IMR-90 (cell line): ENCODE measurements at regions not wholly inside any gene's neighbourhood (a gene's known extent, or its start where the extent isn't known, plus 50 kb on each side); places are given as distances from the start of the nearest gene placed in this dataset.

Source experiments
- ATAC-seq: fragments of 200-7000 bp; cut with Tn5 transposase; 2 replicates; pipeline ENCODE4 v1.9.1; 2020; ENCODE audit warnings: low read depth, mild to moderate bottlenecking, moderate library complexity
- BruUV-seq: library from RNA; stranded (reverse); fragments of 400-500 nt; replicated peaks from 2 replicates; lab custom pipeline; 2021; lab: Mats Ljungman, UMichigan
- CTCF ChIA-PET: fragments of 300-600 bp; formaldehyde crosslinking; extraction: SDS; loops from one replicate; lab custom pipeline; 2021; ENCODE audit warnings: antibody characterized with exemption; lab: Yijun Ruan, JAX
- POLR2A ChIA-PET: fragments of 300-600 bp; sonication (Branson Sonifier 250); formaldehyde crosslinking; loops from one replicate; lab custom pipeline; 2022; ENCODE audit warnings: antibody characterized with exemption; ENCODE audit not compliant: unreplicated experiment; lab: Charles Lee
- DNase-seq: peaks from one replicate; pipeline ENCODE4 v3.0.0; 2013
- H2AFZ ChIP-seq: replicated peaks from 2 replicates; pipeline ENCODE3; 2013; ENCODE audit warnings: low read length, mild to moderate bottlenecking; ENCODE audit not compliant: poor library complexity
- H2AK5ac ChIP-seq: 2 replicates; pipeline ENCODE4 v1.6.1; 2013; ENCODE audit warnings: low read depth, low read length, inconsistent platforms
- H2AK9ac ChIP-seq: replicated peaks from 2 replicates; pipeline ENCODE3; 2013; ENCODE audit warnings: mild to moderate bottlenecking, low read depth, low read length, moderate library complexity; ENCODE audit not compliant: poor library complexity
- H2BK120ac ChIP-seq: 2 replicates; pipeline ENCODE4 v1.6.1; 2013; ENCODE audit warnings: low read depth, low read length, inconsistent platforms
- H2BK15ac ChIP-seq: 3 replicates; pipeline ENCODE4 v1.6.1; 2013; ENCODE audit warnings: low read depth, low read length, inconsistent platforms
- H2BK20ac ChIP-seq: 2 replicates; pipeline ENCODE4 v1.6.1; 2013; ENCODE audit warnings: low read depth, mild to moderate bottlenecking, inconsistent platforms, low read length, moderate library complexity
- H2BK5ac ChIP-seq: 2 replicates; pipeline ENCODE4 v1.6.1; 2013; ENCODE audit warnings: mild to moderate bottlenecking, low read depth, low read length, inconsistent platforms; ENCODE audit not compliant: poor library complexity, severe bottlenecking
- H3K14ac ChIP-seq: replicated peaks from 2 replicates; pipeline ENCODE4 v1.6.1; 2013; ENCODE audit warnings: low read depth, low read length, inconsistent platforms
- H3K18ac ChIP-seq: 2 replicates; pipeline ENCODE4 v1.6.1; 2013; ENCODE audit warnings: low read depth, low read length, control low read depth
- H3K23ac ChIP-seq: 2 replicates; pipeline ENCODE4 v1.6.1; 2013; ENCODE audit warnings: low read depth, low read length, inconsistent platforms
- H3K27ac ChIP-seq: 2 replicates; pipeline ENCODE4 v1.5.1; 2013; ENCODE audit warnings: mild to moderate bottlenecking, control low read depth, low read length; ENCODE audit not compliant: insufficient read depth
- H3K27me3 ChIP-seq: 2 replicates; pipeline ENCODE4 v1.6.1; 2013; ENCODE audit warnings: low read length; ENCODE audit not compliant: control insufficient read depth, insufficient read depth
- H3K36me3 ChIP-seq: 2 replicates; pipeline ENCODE4 v1.6.1; 2013; ENCODE audit warnings: low read length, mixed read lengths; ENCODE audit not compliant: control insufficient read depth, insufficient read depth
- H3K4ac ChIP-seq: 2 replicates; pipeline ENCODE4 v1.6.1; 2013; ENCODE audit warnings: low read depth, low read length, inconsistent platforms
- H3K4me1 ChIP-seq: 2 replicates; pipeline ENCODE4 v1.6.1; 2013; ENCODE audit warnings: low read length, mixed read lengths; ENCODE audit not compliant: control insufficient read depth, insufficient read depth
- H3K4me2 ChIP-seq: 2 replicates; pipeline ENCODE4 v1.6.1; 2013; ENCODE audit warnings: low read depth, mild to moderate bottlenecking, control low read depth, low read length, moderate library complexity
- H3K4me3 ChIP-seq: 2 replicates; pipeline ENCODE4 v1.5.1; 2013; ENCODE audit warnings: low read depth, mild to moderate bottlenecking, control low read depth, low read length, moderate library complexity; ENCODE audit not compliant: insufficient read depth
- H3K56ac ChIP-seq: 2 replicates; pipeline ENCODE4 v1.6.1; 2013; ENCODE audit warnings: low read length, inconsistent platforms; ENCODE audit not compliant: insufficient read depth; ENCODE audit errors: extremely low read depth
- H3K79me1 ChIP-seq, 2 experiments: 2 replicates each; pipeline ENCODE4 v1.6.1; 2013; ENCODE audit warnings: low read length in 2 of 2, inconsistent platforms in 1 of 2, low read depth in 1 of 2
- H3K9ac ChIP-seq: 2 replicates; pipeline ENCODE4 v1.6.1; 2013; ENCODE audit warnings: low read depth, low read length, control low read depth
- H3K9me1 ChIP-seq: 2 replicates; pipeline ENCODE4 v1.6.1; 2013; ENCODE audit warnings: low read length, inconsistent platforms; ENCODE audit not compliant: insufficient read depth
- H3K9me3 ChIP-seq: 2 replicates; pipeline ENCODE4 v1.6.1; 2013; ENCODE audit warnings: low read length; ENCODE audit not compliant: control insufficient read depth, insufficient read depth
- H4K20me1 ChIP-seq: 2 replicates; pipeline ENCODE4 v1.6.1; 2013; ENCODE audit warnings: low read length, inconsistent platforms; ENCODE audit not compliant: insufficient read depth
- H4K5ac ChIP-seq: 2 replicates; pipeline ENCODE4 v1.6.1; 2013; ENCODE audit warnings: mild to moderate bottlenecking, low read depth, low read length, control low read depth
- H4K8ac ChIP-seq, 2 experiments: 2 replicates each; pipeline ENCODE4 v1.6.1; 2013; ENCODE audit warnings: low read depth in 2 of 2, low read length in 2 of 2, control low read depth in 1 of 2, inconsistent platforms in 1 of 2
- H4K91ac ChIP-seq: 2 replicates; pipeline ENCODE4 v1.6.1; 2013; ENCODE audit warnings: low read depth, low read length, inconsistent platforms; ENCODE audit not compliant: insufficient read depth
- BHLHE40 ChIP-seq: fragments of 150-350 bp; IDR thresholded peaks from 2 replicates; pipeline ENCODE4 v1.6.1; 2016; ENCODE audit warnings: mild to moderate bottlenecking, low read depth, low read length
- CEBPB ChIP-seq: IDR thresholded peaks from 2 replicates; pipeline ENCODE4 v1.6.1; 2012; ENCODE audit warnings: low read depth, low read length, improper control_type of control experiment
- CHD1 ChIP-seq: IDR thresholded peaks from 2 replicates; pipeline ENCODE4 v1.6.1; 2012; ENCODE audit warnings: low read depth, low read length, improper control_type of control experiment
- CTCF ChIP-seq: conservative IDR thresholded peaks from 2 replicates; pipeline ENCODE4 v1.5.1; 2012; ENCODE audit warnings: mild to moderate bottlenecking, low read depth, low read length, improper control_type of control experiment
- ELK1 ChIP-seq: fragments of 150-350 bp; IDR thresholded peaks from 2 replicates; pipeline ENCODE4 v1.6.1; 2016; ENCODE audit warnings: low read depth, mild to moderate bottlenecking, low read length, moderate library complexity, borderline replicate concordance
- FOS ChIP-seq: fragments of 150-350 bp; IDR thresholded peaks from 2 replicates; pipeline ENCODE4 v1.6.1; 2016; ENCODE audit warnings: low read depth, low read length
- MAFK ChIP-seq: IDR thresholded peaks from 2 replicates; pipeline ENCODE4 v1.6.1; 2012; ENCODE audit warnings: low read depth, low read length, improper control_type of control experiment
- MAZ ChIP-seq: IDR thresholded peaks from 2 replicates; pipeline ENCODE4 v1.6.1; 2012; ENCODE audit warnings: low read depth, mild to moderate bottlenecking, low read length, improper control_type of control experiment, moderate library complexity, borderline replicate concordance
- MXI1 ChIP-seq: IDR thresholded peaks from 2 replicates; pipeline ENCODE4 v1.6.1; 2012; ENCODE audit warnings: low read depth, mild to moderate bottlenecking, low read length, moderate library complexity, borderline replicate concordance
- POLR2A ChIP-seq: IDR thresholded peaks from 2 replicates; pipeline ENCODE4 v1.6.1; 2012; ENCODE audit warnings: mild to moderate bottlenecking, low read depth, low read length
- RAD21 ChIP-seq: IDR thresholded peaks from 2 replicates; pipeline ENCODE4 v1.6.1; 2012; ENCODE audit warnings: low read length, improper control_type of control experiment
- RCOR1 ChIP-seq: IDR thresholded peaks from 2 replicates; pipeline ENCODE4 v1.6.1; 2012; ENCODE audit warnings: mild to moderate bottlenecking, low read length, improper control_type of control experiment; ENCODE audit not compliant: insufficient replicate concordance
- RFX5 ChIP-seq: IDR thresholded peaks from 2 replicates; pipeline ENCODE4 v1.8.0; 2012; ENCODE audit warnings: low read depth, mild to moderate bottlenecking, low read length, moderate library complexity
- SMC3 ChIP-seq: fragments of 150-350 bp; IDR thresholded peaks from 2 replicates; pipeline ENCODE4 v1.6.1; 2016; ENCODE audit warnings: low read depth, mild to moderate bottlenecking, antibody characterized with exemption, low read length, moderate library complexity
- USF2 ChIP-seq: fragments of 150-350 bp; IDR thresholded peaks from 2 replicates; pipeline ENCODE4 v1.6.1; 2017; ENCODE audit warnings: mild to moderate bottlenecking, antibody characterized with exemption, low read length, low read depth
- WGBS, 2 experiments: methylation state at CpG; one replicate each; pipeline versions ENCODE4 v1.1.5 to v1.1.7; 2013; ENCODE audit warnings: missing lambda C conversion rate in 2 of 2; ENCODE audit not compliant: insufficient read length in 1 of 2; ENCODE audit errors: extremely low coverage in 2 of 2; 5-methylcytosine and 5-hydroxymethylcytosine counted together
- dilution Hi-C: fragments of 300-500 bp; cut with HindIII; formaldehyde crosslinking; loops from one replicate; pipeline ENCODE4 v1.14.3; 2018; ENCODE audit warnings: low sequenced_read_pairs; ENCODE audit not compliant: unreplicated experiment
- in situ Hi-C: fragments of 300-500 bp; cut with MboI; formaldehyde crosslinking; loops from 3 replicates; pipeline ENCODE4 v1.14.3; 2019; ENCODE audit warnings: low sequenced_read_pairs, inconsistent platforms, mixed read lengths
- intact Hi-C: fragments of 100-400 bp; cut with micrococcal nuclease; formaldehyde crosslinking; loops from 2 replicates; pipeline ENCODE4 v1.10.0; 2022

GRCh38 chr5:74136276-74136825, 504.2 kb downstream of the ENC1 start:
- WGBS, 2 experiments, result no CpG with 5 or more reads among the region's 2 CpGs
- dilution Hi-C loops, result no loop called here
- POLR2A ChIA-PET, result no interaction called here

More at GRCh38 chr5:74136276-74136825, 504.2 kb downstream of the ENC1 start:
- intact Hi-C loops (no loop called here), in situ Hi-C loops (no loop called here)
- no peaks in the 10 kb centered on the region; the same call in 1 of the 2 replicates for H3K4me1 ChIP-seq
- DNase-seq (no peak), ATAC-seq (no peak)
- H4K20me1 ChIP-seq, result no peaks in the 10 kb centered on the region
- peaks cover 5% of the 10 kb centered on the region for H3K27me3 ChIP-seq
- no peak overlapping the region for H4K91ac ChIP-seq
- H3K23ac ChIP-seq, result no peak overlapping the region
- H4K5ac ChIP-seq, result no peak overlapping the region
- H4K8ac ChIP-seq, result no peak overlapping the region
- no peaks in the 10 kb centered on the region for H3K9me3 ChIP-seq
- CTCF ChIA-PET, result no interaction called here
- no peak overlapping the region for H3K14ac ChIP-seq
- H3K4me2 ChIP-seq, result no peak overlapping the region
- H3K4me3 ChIP-seq, result no peak overlapping the region
- no peak overlapping the region for H2AFZ ChIP-seq
- no peak overlapping the region for H3K9ac ChIP-seq
- no TSS peak for BruUV-seq
- H3K56ac ChIP-seq, result no peak overlapping the region
- H2AK5ac ChIP-seq, result no peak overlapping the region
- no peak overlapping the region for H3K4ac ChIP-seq
- no peak overlapping the region for H3K27ac ChIP-seq
- no peaks in the 10 kb centered on the region for H3K9me1 ChIP-seq
- no peak overlapping the region for H2AK9ac ChIP-seq
- H3K36me3 ChIP-seq, result no peaks in the 10 kb centered on the region
- H2BK5ac ChIP-seq, result no peak overlapping the region
- H2BK15ac ChIP-seq, result no peak overlapping the region
- no peak for TF ChIP-seq RCOR1
- TF ChIP-seq RAD21, result no peak
- no peak for TF ChIP-seq FOS
- TF ChIP-seq MAFK, result no peak
- no peak for TF ChIP-seq CEBPB
- no peak for TF ChIP-seq MXI1
- no peak for TF ChIP-seq CHD1
- no peak for TF ChIP-seq USF2
- TF ChIP-seq SMC3, result no peak
- no peak for TF ChIP-seq CTCF
- TF ChIP-seq MAZ, result no peak
- no peak for TF ChIP-seq BHLHE40
- no peak for TF ChIP-seq RFX5
- TF ChIP-seq ELK1, result no peak
- TF ChIP-seq POLR2A, result no peak
- H2BK20ac ChIP-seq, result no peak overlapping the region
- no peak overlapping the region for H2BK120ac ChIP-seq
- H3K79me1 ChIP-seq, result no peaks in the 10 kb centered on the region
- no peak overlapping the region for H3K18ac ChIP-seq
